ENCODE measurements at regions not wholly inside any gene's neighbourhood (a gene's known extent, or its start where the extent isn't known, plus 50 kb on each side); places are given as distances from the start of the nearest gene placed in this dataset.

GRCh38 chr21:35622612-35623011 lies 437.7 kb downstream of the SETD4 start:
- Histone ChIP-seq H2AFZ (ENCODE audit: low read length) (no peak overlapping the region), H3K4me2 (ENCODE audit: low read depth, low read length) (no peak overlapping the region), H3K36me3 (replicated peaks in 1 of 2; ENCODE audit: control insufficient read depth in 1 of 2, insufficient read depth in 2 of 2, low read length in 2 of 2) (no peaks in the 10 kb centered on the region), H3K27ac (ENCODE audit: extremely low read length, insufficient read depth, low read length) (no peak overlapping the region), H4K20me1 (ENCODE audit: insufficient read depth, low read length) (no peaks in the 10 kb centered on the region), H3K9me3 (ENCODE audit: low read length) (no peaks in the 10 kb centered on the region), H3K9ac (ENCODE audit: insufficient read depth, low read depth, low read length) (no peak overlapping the region), H3K79me2 (ENCODE audit: insufficient read depth, low read length) (no peaks in the 10 kb centered on the region), H3K4me1 (ENCODE audit: insufficient read depth, low read length) (no peaks in the 10 kb centered on the region), H3K4me3 (replicated peaks in 1 of 3; ENCODE audit: insufficient read depth in 1 of 3, low read depth in 2 of 3, low read length in 3 of 3) (no peak overlapping the region), H3K27me3 (ENCODE audit: control insufficient read depth in 1 of 2, insufficient read depth in 2 of 2, low read length in 2 of 2) (no peaks in the 10 kb centered on the region)
- no peak for DNase-seq (ENCODE audit: low spot score)
- CTCF ChIA-PET (ENCODE audit: low intra/inter-chr PET ratio, low total read pairs): no interaction called here
- no peak for FAIRE-seq
- ATAC-seq: no peak
- in situ Hi-C loops (cut with HindIII; ENCODE audit: extremely low pct_ligation_motif_present, low pct_unique_long_range_greater_than_20kb) (no loop called here), intact Hi-C loops (cut with micrococcal nuclease; ENCODE audit: unreplicated experiment) (no loop called here)
- BruUV-seq (replicated peaks): no TSS peak
- TF ChIP-seq ZNF549 (CRISPR knock-in tag; IDR thresholded peaks at IDR 0.05) (no peak), ZBTB8A (CRISPR knock-in tag; IDR thresholded peaks at IDR 0.05; ENCODE audit: borderline replicate concordance, low read depth) (no peak), ZNF337 (CRISPR knock-in tag; IDR thresholded peaks at IDR 0.05; ENCODE audit: borderline replicate concordance, low read depth) (no peak), ZNF407 (CRISPR knock-in tag; IDR thresholded peaks at IDR 0.05; ENCODE audit: not compliant biosample characterization) (no peak), ZKSCAN8 (CRISPR knock-in tag; IDR thresholded peaks at IDR 0.05; ENCODE audit: borderline replicate concordance) (no peak), NCOA1 (CRISPR knock-in tag; IDR thresholded peaks at IDR 0.05) (no peak), NR2F1 (CRISPR knock-in tag; IDR thresholded peaks at IDR 0.05) (no peak), PRMT3 (CRISPR knock-in tag; IDR thresholded peaks at IDR 0.05; ENCODE audit: borderline replicate concordance, low read depth) (no peak), ZNF432 (CRISPR knock-in tag; IDR thresholded peaks at IDR 0.05; ENCODE audit: borderline replicate concordance) (no peak), CCAR2 (optimal IDR thresholded peaks at IDR 0.05; ENCODE audit: low read depth, low read length) (no peak), ZEB1 (IDR thresholded peaks at IDR 0.05; ENCODE audit: insufficient replicate concordance, low read depth) (no peak)
- POLR2A ChIA-PET: no interaction called here
- WGBS (ENCODE audit: low lambda C conversion rate): 6% methylated on average over 3 of the region's 3 CpGs

All from HepG2 (cell line).